Astrocyte of the cerebellum (primary cell): ENCODE measurements at regions not wholly inside any gene's neighbourhood (a gene's known extent, or its start where the extent isn't known, plus 50 kb on each side); places are given as distances from the start of the nearest gene placed in this dataset.

Experiments
- DNase-seq: peaks from one replicate; pipeline ENCODE4 v3.0.0-alpha.2; 2011; ENCODE audit warnings: low read depth
- H3K4me3 ChIP-seq: 2 replicates; pipeline ENCODE4 v1.5.1; 2011; ENCODE audit warnings: mild to moderate bottlenecking, low read depth, low read length, moderate library complexity
- in situ Hi-C: cut with HindIII; loops from 2 replicates; pipeline ENCODE4 v1.10.0; 2017; ENCODE audit warnings: low sequenced_read_pairs
- TF ChIP-seq, protein P1 (sequence below): IDR thresholded peaks from 2 replicates; pipeline ENCODE4 v1.5.1; 2012; ENCODE audit warnings: low read length, low read depth, moderate library complexity, mild to moderate bottlenecking; ENCODE audit errors: missing control alignments

DNA sequence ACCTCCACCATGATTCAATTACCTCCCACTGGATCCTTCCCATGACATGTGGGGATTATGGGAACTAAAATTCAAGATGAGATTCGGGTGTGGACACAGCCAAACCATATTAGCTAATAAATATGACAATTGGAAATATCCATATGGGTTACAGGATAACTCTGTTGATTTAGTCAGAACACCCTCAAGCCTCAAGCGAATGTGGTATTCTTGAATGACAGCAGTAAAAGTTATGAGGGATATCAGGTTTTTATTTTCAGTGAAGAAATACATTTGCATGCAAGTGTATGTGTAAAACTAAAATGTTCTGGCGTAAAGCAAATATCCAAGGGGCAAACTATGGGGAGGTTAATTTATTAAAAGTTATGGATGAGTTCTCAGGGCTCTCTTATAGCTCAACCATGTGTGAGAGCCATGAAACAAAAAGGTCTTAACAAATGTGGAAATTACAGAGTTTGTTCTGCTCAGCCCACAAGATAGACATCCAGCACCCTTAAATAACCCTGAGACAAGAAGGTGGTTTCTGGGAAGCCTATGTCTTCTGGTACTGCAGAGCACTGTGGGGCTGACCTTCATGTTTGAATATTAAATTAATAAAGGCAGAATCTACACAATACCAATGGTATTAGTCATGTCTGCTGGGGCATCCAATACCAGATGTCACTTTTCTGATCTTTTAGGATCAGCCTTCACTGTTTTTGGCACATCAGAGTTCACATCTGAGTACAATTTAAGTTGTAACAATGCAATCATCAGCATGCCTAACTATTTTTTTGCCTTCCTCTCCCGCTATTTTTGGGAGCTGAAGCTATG, 370.5 kb upstream of the RSPO3 start:
- no peak overlapping the region for H3K4me3 ChIP-seq
- TF ChIP-seq, protein P1, sequence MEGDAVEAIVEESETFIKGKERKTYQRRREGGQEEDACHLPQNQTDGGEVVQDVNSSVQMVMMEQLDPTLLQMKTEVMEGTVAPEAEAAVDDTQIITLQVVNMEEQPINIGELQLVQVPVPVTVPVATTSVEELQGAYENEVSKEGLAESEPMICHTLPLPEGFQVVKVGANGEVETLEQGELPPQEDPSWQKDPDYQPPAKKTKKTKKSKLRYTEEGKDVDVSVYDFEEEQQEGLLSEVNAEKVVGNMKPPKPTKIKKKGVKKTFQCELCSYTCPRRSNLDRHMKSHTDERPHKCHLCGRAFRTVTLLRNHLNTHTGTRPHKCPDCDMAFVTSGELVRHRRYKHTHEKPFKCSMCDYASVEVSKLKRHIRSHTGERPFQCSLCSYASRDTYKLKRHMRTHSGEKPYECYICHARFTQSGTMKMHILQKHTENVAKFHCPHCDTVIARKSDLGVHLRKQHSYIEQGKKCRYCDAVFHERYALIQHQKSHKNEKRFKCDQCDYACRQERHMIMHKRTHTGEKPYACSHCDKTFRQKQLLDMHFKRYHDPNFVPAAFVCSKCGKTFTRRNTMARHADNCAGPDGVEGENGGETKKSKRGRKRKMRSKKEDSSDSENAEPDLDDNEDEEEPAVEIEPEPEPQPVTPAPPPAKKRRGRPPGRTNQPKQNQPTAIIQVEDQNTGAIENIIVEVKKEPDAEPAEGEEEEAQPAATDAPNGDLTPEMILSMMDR, result no peak
- in situ Hi-C loops, result no loop called here
- DNase-seq, result no peak

DNA sequence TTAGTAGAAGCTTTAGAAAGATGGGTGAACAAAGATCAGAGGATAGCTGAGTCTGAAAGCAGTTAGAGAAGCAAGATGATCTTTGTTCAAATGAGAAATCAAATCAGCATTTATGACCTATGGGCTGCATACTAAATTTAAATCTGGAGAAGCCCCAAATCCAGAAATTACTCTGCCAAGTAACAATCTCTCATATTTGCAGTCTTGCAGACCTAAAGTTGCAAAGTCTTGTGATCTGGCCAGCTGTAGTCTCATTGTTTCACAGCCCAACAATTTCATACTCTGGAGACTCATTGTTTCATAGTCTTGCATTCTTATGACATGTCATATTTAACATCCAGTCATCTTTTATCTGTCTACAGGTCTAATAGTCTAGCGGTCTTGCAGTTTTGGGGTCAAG, 364.9 kb upstream of the RSPO3 start:
- DNase-seq, result no peak
- no peak overlapping the region for H3K4me3 ChIP-seq
- TF ChIP-seq, protein P1, result no peak
- in situ Hi-C loops, result no loop called here

DNA sequence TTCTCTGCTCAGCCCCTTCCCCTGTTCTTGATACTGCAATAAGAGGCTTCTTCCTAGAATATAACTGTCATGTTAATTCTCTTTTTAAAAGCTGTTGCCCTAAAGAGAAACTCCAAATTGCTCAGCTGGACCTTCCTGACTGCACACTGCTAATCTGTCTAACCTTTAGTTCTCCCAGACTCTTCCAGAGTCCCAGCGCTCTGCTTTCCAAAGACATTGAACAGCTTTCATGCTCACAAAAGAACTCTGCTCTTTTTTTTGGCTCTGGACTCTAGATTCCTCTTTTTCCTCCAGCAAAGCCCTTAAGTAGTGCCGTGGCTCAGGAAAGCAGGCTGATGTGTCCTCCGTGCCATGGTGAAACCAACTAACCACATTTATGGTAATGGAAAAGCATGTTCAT, 356.6 kb upstream of the RSPO3 start:
- in situ Hi-C loops, result loop anchor here (10.0 kb wide), 1 partner anchor 63 kb away; no protein-coding TSS in a partner anchor
- no peak overlapping the region for H3K4me3 ChIP-seq
- TF ChIP-seq, protein P1, result no peak

DNA sequence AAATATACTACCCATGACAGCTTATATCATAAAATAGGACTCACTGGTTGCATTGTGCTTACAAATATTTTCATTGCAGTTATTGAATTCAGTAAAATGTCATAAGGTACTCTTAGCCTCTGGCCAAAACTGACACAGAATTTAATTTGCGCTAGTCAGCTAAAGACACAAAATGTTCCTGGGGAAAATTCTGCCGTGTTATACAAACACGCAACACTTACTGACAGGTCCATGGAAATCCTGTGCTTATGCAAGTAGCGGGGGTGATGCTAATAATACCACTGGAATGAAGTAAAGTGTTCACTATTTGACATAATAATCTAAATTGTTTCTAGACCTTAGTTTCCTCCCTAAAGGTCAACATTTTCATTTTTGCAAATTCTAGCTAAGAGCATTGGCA, 354.4 kb upstream of the RSPO3 start:
- in situ Hi-C loops, result loop anchor here (10.0 kb wide), 1 partner anchor 61 kb away; no protein-coding TSS in a partner anchor
- no peak overlapping the region for H3K4me3 ChIP-seq
- TF ChIP-seq, protein P1, result no peak
- DNase-seq, result no peak

More for the DNA sequence above, 356.6 kb upstream of the RSPO3 start:
- no peak for DNase-seq

DNA sequence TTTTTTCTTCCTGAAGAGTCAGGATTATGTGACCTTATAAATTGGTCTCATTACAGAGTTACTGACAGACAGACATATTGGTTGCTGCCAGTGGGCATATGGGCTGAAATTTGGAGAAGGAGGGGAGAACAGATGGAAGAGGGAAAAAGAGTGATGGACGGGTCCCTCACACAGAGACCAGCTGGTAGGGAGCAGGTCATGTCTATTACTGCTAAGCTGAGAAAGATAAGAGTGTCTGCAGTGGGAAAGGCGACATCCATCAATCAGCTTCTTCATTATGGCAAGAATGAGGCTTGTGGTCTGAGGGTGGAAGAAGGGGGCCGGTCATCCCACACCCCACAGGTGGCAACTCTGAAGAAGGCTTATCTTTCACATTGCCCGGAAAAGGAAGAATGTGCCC, 353.8 kb upstream of the RSPO3 start:
- H3K4me3 ChIP-seq, result no peak overlapping the region
- in situ Hi-C loops, result loop anchor here (10.0 kb wide), 1 partner anchor 60 kb away; no protein-coding TSS in a partner anchor
- no peak for DNase-seq
- TF ChIP-seq, protein P1, result no peak

DNA sequence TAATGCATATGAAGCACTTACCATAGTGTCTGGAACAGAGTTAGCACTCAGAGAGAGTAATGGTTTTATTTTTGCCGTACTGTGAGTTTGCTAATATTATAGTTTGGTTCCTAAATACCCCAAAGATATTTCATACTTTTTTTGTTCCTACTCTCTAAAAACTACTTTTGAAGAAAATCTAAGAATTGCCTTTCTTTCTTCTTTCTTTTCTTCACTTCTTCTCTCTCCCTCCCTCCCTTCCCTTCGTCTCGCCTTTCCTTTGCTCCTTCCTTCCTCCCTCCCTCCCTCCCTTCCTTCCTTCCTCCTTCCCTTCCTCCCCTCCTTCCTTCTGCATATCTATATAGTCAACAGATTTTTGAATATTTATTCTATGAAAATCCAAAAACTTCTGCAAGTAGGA, 351.7 kb upstream of the RSPO3 start:
- no peak for DNase-seq
- no peak overlapping the region for H3K4me3 ChIP-seq
- TF ChIP-seq, protein P1, result no peak
- in situ Hi-C loops, result loop anchor here (10.0 kb wide), 1 partner anchor 58 kb away; no protein-coding TSS in a partner anchor
